Fibroblast of pulmonary artery (primary cell): ENCODE measurements at regions not wholly inside any gene's neighbourhood (a gene's known extent, or its start where the extent isn't known, plus 50 kb on each side); places are given as distances from the start of the nearest gene placed in this dataset.

Experiments
- DNase-seq: peaks from one replicate; pipeline ENCODE4 v3.0.0-alpha.2; 2010; ENCODE audit warnings: low read depth
- H3K4me3 ChIP-seq: replicated peaks from 2 replicates; pipeline ENCODE4 v1.5.1; 2011; ENCODE audit warnings: low read depth, mild to moderate bottlenecking, control low read depth, low read length, moderate library complexity
- TF ChIP-seq, protein P1 (sequence below): IDR thresholded peaks from 2 replicates; pipeline ENCODE4 v1.5.1; 2011; ENCODE audit warnings: mild to moderate bottlenecking, control low read depth, low read length, inconsistent platforms; ENCODE audit errors: missing control alignments

DNA sequence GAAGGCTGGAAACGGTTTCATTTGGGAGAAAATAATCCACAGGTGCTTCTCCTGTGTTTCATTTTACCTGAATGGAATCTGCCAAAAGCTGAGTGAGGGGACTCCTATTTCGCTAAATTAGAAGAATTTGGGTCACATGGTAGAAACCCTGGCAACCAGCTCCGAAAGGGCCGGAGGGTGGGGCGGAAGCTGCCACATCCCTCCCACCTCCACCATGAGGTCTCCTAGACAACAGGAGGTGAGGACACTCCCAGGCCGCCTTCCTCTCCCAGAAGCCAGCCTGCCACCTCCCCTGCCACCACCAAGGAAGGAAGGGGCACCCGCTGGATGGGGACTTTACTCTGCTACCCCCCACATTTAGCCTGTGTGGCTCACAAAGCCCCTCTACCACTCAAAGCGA, 199.9 kb upstream of the ZC3H12A start:
- no peak for DNase-seq
- no peak overlapping the region for H3K4me3 ChIP-seq
- TF ChIP-seq, protein P1, sequence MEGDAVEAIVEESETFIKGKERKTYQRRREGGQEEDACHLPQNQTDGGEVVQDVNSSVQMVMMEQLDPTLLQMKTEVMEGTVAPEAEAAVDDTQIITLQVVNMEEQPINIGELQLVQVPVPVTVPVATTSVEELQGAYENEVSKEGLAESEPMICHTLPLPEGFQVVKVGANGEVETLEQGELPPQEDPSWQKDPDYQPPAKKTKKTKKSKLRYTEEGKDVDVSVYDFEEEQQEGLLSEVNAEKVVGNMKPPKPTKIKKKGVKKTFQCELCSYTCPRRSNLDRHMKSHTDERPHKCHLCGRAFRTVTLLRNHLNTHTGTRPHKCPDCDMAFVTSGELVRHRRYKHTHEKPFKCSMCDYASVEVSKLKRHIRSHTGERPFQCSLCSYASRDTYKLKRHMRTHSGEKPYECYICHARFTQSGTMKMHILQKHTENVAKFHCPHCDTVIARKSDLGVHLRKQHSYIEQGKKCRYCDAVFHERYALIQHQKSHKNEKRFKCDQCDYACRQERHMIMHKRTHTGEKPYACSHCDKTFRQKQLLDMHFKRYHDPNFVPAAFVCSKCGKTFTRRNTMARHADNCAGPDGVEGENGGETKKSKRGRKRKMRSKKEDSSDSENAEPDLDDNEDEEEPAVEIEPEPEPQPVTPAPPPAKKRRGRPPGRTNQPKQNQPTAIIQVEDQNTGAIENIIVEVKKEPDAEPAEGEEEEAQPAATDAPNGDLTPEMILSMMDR: no peak

- TF ChIP-seq, protein P1: no peak
- H3K4me3 ChIP-seq: no peak overlapping the region
- DNase-seq: no peak
Observed at GRCh38 chr1:37274938-37275631, 199.3 kb upstream of the ZC3H12A start.

DNA sequence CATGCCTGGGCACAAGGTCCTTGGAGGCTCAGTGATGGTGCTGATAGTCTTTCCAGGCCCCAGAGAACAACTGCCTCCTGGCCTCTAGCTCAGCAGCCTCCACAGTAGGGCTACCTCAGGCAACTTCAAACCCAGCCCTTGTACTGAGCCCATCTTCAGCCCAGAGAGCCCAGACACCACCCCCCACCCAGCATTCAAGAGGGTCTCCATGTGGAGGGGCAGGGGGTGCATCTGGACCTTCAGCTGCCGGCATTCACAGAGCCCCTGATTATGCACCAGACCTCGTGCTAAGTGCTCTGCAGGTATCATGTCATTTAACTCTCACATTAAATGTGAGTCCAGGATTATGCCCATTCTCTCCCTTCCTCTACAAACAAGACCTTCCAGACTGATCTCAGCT, 197.0 kb upstream of the ZC3H12A start:
- TF ChIP-seq, protein P1: no peak
- H3K4me3 ChIP-seq: no peak overlapping the region
- DNase-seq: no peak

- DNase-seq: no peak
- TF ChIP-seq, protein P1: no peak
- H3K4me3 ChIP-seq: no peak overlapping the region
Observed at GRCh38 chr1:37281354-37281753, 193.0 kb upstream of the ZC3H12A start.

DNA sequence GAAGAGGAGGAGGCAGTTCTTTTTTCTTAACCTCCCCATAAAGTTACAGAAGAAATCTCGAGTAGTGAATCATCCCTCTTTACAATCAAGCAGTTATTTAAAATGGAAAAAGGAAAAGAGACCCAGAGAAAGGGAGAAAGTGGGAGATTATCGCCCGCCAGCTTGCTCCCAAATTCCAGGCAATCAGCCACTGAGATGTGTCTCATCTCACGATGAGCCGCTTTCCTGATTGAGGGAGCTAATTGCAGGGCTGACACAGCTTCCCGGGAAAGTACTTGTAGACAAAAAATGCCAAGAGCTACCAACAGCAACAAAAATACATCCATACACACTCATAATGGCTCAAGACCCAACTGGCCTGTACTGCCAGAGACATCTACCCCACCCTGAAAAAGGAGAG, 191.6 kb upstream of the ZC3H12A start:
- TF ChIP-seq, protein P1: no peak
- DNase-seq: no peak
- H3K4me3 ChIP-seq: no peak overlapping the region

- no peak overlapping the region for H3K4me3 ChIP-seq
- DNase-seq: no peak
- TF ChIP-seq, protein P1: no peak
Observed at GRCh38 chr1:37284053-37284452, 190.3 kb upstream of the ZC3H12A start.

GRCh38 chr1:37286881-37287280, 187.5 kb upstream of the ZC3H12A start:
- no peak for DNase-seq
- no peak overlapping the region for H3K4me3 ChIP-seq
- TF ChIP-seq, protein P1: no peak
